ENCODE measurements at regions not wholly inside any gene's neighbourhood (a gene's known extent, or its start where the extent isn't known, plus 50 kb on each side); places are given as distances from the start of the nearest gene placed in this dataset.

DNA sequence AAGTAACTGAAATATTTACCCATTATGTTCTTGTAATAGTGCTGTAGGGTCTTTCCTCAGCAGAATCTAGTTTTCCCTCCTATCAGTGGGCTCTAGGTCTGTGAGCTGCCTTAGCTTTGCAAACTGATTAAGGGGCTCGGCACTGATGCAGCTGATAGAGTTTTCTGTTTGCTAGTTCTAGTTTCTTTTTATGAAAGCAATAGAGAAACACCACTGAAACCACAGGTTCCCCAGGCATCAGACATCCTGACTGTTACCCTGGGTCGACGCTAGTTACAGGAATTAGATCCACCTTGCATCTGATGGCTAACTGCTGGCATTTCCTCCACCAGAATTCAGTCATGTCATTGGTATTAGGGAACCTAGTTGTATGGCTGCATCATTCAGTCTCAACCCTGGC, 225.0 kb upstream of the VCX start:
- Histone ChIP-seq H2AFZ (ENCODE audit: low read length) (no peak overlapping the region), H2BK5ac (ENCODE audit: insufficient read length, low read length) (no peak overlapping the region), H3K9me3 (ENCODE audit: control insufficient read depth, low read depth, low read length) (no peaks in the 10 kb centered on the region), H3K27me3 (ENCODE audit: insufficient read depth, low read length) (no peaks in the 10 kb centered on the region), H2AK5ac (ENCODE audit: insufficient read length, low read length) (no peak overlapping the region), H3K79me2 (ENCODE audit: insufficient read depth, low read length) (no peaks in the 10 kb centered on the region), H3K79me1 (ENCODE audit: insufficient read depth, low read depth, low read length, poor library complexity, severe bottlenecking) (no peaks in the 10 kb centered on the region), H3K14ac (ENCODE audit: insufficient read depth, low read length) (no peak overlapping the region), H3K4me2 (ENCODE audit: insufficient read depth, insufficient read length, low read length) (no peak overlapping the region), H4K8ac (replicated peaks; ENCODE audit: insufficient read length, low read depth, low read length) (no peak overlapping the region), H3K56ac (ENCODE audit: insufficient read length, low read depth, low read length) (no peak overlapping the region), H3K18ac (ENCODE audit: insufficient read length, low read depth, low read length) (no peak overlapping the region), H4K91ac (ENCODE audit: insufficient read length, low read depth, low read length) (no peak overlapping the region), H2BK12ac (ENCODE audit: insufficient read length, low read depth, low read length) (no peak overlapping the region), H3K27ac (ENCODE audit: insufficient read length, low read depth, low read length) (no peak overlapping the region), H3K4me1 (ENCODE audit: insufficient read depth, low read length) (peaks cover 3% of the 10 kb centered on the region; the same call in 1 of the 2 replicates), H3K23me2 (ENCODE audit: insufficient read length, low read depth, low read length, poor library complexity, severe bottlenecking) (no peaks in the 10 kb centered on the region), H2BK120ac (ENCODE audit: low read depth, low read length, poor library complexity, severe bottlenecking) (no peak overlapping the region), H2BK20ac (ENCODE audit: low read depth, low read length, poor library complexity, severe bottlenecking) (no peak overlapping the region), H3K23ac (ENCODE audit: insufficient read length, low read depth, low read length) (no peak overlapping the region), H2BK15ac (ENCODE audit: low read depth, low read length) (no peak overlapping the region), H4K20me1 (ENCODE audit: control insufficient read depth, insufficient read depth, insufficient read length) (no peaks in the 10 kb centered on the region), H3T11ph (ENCODE audit: low read length) (no peak overlapping the region), H3K4ac (ENCODE audit: low read depth, low read length) (no peak overlapping the region), H3K9ac (ENCODE audit: extremely low read depth, insufficient read length, low read length) (no peak overlapping the region), H4K5ac (ENCODE audit: insufficient read length, low read depth, low read length) (no peak overlapping the region)
- no peaks in the 10 kb centered on the region for H3K9me3 Mint-ChIP-seq
- H3K36me3 Mint-ChIP-seq (ENCODE audit: insufficient read depth in 1 of 3, low read depth in 3 of 3) = no peaks in the 10 kb centered on the region; a peak in 1 of 7 replicates
- TF ChIP-seq, protein P1, sequence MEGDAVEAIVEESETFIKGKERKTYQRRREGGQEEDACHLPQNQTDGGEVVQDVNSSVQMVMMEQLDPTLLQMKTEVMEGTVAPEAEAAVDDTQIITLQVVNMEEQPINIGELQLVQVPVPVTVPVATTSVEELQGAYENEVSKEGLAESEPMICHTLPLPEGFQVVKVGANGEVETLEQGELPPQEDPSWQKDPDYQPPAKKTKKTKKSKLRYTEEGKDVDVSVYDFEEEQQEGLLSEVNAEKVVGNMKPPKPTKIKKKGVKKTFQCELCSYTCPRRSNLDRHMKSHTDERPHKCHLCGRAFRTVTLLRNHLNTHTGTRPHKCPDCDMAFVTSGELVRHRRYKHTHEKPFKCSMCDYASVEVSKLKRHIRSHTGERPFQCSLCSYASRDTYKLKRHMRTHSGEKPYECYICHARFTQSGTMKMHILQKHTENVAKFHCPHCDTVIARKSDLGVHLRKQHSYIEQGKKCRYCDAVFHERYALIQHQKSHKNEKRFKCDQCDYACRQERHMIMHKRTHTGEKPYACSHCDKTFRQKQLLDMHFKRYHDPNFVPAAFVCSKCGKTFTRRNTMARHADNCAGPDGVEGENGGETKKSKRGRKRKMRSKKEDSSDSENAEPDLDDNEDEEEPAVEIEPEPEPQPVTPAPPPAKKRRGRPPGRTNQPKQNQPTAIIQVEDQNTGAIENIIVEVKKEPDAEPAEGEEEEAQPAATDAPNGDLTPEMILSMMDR (conservative IDR thresholded peaks at IDR 0.05) = no peak
- H3K27ac Mint-ChIP-seq = no peak overlapping the region
- DNase-seq = no peak
- no CpG with 5 or more reads among the region's 3 CpGs for WGBS (ENCODE audit: extremely low coverage, insufficient read length, low lambda C conversion rate)
- no peaks in the 10 kb centered on the region for H3K27me3 Mint-ChIP-seq (ENCODE audit: low read depth)
- H3K4me3 Mint-ChIP-seq = no peak overlapping the region
- peaks cover 3 to 7% of the 10 kb centered on the region in 2 experiments for H3K4me1 Mint-ChIP-seq

Measured in H9 (cell line).